ENCODE measurements at regions not wholly inside any gene's neighbourhood (a gene's known extent, or its start where the extent isn't known, plus 50 kb on each side); places are given as distances from the start of the nearest gene placed in this dataset.
"Not testable (repeated sequence)": the region's sequence is repeated elsewhere in the genome, so short reads cannot be mapped to it uniquely, and the experiment has no call there.

DNA sequence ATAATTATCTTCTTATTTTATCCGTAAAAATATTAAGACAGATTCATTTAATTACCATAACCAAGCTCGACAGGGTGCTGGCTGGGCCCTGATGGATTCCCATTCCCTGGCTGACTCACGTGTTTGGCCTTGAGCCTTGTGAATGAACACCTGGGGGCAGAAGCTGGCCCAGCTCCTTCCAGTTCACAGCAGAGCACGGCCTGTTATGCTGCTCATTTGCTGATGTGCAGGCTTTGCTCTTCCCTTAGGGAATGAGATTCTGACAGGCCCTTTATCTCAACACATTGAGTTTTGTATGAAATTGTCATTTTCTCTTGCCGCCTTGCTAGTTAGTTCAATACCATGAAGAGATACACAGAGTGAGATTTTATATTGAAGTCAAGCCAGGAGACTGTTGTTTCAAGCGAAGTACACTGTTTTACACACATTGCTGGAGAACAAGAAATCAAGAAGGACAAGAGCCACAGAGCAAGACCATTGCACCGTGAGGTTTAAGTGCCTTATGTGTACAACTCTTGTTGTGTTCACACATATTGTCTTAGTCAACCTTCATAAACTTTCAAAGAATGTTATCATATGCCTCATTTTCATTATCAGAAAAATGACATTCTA, 1583.3 kb downstream of the STIM2 start:
- no peak for DNase-seq

DNA sequence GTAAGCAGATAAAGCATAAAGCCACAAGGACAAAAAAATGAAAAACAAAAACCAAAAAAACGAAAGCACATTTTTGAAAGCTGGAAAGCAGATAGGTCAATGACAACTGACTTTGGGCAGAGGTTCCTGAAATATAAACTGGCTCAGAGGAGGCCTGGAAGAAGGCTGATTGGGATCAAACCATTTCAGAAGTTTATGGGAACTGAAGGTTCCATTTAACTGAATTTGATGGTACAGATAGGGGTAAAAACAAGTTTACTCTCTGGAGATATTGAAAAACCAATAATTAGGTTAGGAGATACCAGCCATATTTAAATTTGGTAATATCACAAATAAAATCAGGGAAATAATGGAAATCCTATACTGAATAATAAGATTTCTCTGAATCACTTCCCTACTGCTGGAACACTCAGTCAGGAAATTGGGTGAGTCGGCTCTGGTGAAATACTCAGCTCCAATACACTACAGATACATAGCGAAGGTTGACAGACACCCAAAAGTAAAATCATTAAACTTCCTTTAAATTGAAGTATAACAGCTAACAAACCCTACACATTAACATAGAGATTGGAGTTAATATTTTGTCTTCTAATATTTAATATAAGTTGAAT, 1584.3 kb downstream of the STIM2 start:
- DNase-seq: no peak

DNA sequence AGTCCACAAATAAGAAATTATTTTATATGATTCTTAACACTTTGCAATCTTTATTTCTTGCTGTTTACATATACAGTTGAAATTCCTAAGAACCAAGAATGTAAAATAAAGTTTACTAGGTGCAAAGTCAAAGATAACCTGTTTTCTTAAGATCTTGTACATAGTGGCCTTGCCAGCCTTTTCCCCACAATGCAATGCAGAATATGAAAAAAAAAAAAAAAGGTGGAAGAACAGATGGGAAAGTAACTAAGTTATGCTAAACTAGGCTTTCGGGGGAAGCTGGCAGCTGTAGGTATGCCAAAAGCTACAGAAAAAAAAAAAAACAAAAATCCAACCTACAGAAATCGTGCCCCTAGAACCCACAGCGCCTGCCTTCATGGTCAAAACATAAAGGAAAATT, 1588.4 kb downstream of the STIM2 start:
- no peak for DNase-seq

DNA sequence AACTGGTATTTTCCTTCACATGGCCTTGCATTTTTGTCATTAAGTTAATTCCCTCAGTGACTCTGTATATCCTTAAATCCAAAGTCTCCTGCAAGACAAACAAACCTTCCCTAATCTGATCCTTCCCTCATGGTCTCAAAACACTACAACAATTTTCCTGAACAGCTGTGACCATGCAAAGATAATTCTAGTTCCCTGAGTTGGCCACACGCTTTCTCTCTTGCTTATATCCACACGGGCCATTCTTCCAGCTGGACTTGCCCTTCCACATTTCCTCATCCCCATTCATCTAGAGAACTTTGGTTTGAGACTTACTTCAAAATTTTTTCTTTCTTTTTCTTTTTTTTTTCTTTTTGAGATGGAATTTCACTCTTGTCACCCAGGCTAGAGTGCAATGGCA, 1590.7 kb downstream of the STIM2 start:
- no peak for DNase-seq

DNA sequence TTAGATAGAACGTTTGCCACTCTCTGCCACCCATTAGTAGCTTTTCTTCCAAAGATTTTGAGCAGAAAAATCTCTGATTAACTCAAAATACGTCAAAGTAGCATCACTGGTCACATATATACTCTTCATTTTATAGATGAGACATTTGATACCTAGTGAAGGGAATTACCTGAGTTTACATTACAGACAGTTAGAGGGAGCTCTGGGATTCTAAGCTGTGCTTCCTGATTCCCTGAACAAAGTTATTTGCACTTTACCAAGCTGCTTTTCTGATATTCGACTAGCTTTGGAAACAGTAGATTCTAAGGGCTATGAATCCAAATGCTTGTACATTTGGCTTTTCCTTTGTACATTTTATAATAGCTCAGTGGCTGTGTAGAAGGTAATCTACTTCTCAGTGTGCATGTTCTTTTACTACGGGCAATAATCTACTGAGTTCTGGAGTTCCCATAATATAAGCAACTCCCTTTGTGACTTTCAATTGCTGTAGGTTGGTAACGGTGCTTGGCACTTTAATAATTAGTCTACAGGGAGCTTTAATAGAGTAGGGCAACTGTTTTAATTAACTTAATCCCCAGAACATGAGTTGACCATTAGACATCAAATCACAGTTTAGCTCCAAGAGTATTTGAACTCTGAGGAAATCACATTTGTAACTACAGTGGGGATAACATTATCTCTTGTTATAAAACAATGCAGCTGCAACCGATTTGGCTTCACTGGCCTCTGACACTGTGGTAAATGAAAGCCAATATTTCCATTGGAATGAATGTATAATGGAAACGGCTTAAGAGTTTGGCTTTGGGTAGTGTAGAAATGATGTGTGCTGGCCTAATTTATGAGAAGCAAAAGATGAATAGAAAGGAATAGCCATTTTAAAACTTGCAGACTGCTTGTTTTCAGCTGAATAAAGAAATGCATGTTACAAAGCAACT, 1602.4 kb downstream of the STIM2 start:
- no peak for DNase-seq

DNA sequence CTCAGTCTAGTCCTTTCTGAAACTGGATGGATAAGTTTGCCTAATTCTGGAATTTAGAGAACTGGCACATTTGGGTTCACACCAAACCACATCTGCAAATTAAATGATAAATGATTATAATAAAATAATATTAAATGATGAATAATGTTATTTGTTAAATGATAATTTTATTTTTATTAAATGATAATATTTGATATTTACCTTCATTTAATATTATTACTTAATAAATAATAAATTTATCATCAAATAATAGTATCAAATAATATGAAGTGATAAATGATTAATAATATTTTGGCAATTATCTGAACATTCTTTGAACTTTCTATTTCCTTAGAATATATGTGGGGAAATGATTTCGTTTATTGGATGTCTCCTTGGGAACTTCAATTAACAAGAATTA, 1604.2 kb downstream of the STIM2 start:
- no peak for DNase-seq

DNA sequence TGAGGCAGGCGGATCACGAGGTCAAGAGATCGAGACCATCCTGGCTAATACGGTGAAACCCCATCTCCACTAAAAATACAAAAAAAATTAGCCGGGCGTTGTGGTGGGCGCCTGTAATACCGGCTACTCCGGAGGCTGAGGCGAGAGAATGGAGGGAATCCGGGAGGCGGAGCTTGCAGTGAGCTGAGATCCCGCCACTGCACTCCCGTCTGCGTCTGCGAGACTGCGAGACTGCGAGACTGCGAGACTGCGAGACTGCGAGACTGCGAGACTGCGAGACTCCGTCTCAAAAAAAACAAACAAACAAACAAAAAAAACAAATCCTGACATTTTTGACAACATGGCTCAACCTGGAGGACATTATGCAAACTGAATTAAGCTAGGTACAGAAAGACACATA, 1606.2 kb downstream of the STIM2 start:
- not testable (repeated sequence) for DNase-seq

DNA sequence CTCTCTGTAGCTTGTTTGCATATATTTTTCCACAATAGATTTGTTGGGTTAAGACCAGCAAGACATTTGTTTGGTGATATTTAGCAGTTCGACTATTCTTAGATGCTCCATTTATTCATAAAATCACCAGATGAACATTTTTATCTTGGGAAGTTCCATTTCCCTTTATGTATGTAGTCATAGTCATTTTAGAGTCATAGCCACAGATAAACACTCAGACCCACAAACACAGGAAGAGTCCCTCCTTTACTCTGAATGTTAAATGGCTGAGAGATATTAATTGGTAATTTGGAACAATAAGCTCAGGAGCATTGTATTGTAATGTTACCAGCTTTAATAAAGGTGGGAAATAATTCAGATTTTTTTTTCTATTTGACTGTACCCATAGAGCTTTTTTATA, 1608.7 kb downstream of the STIM2 start:
- no peak for DNase-seq

DNA sequence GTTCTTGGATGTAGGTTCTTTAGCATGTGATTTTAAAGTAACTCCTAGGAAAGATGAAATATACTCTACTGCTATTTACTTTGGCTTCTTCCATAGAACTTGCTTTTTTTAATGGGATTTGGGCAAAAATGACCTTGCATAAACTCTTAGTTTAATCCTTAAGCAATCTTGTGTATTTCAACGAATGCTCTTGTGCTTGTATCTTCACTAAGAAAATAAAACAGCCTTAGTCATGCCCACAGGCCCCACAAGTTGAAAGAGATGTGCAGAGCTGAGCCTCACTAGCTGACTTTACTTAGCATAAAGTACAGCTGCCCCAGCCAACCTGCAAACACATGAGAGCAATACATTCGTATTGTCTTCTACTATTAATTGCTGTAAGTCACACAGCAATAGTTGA, 1609.2 kb downstream of the STIM2 start:
- no peak for DNase-seq

DNA sequence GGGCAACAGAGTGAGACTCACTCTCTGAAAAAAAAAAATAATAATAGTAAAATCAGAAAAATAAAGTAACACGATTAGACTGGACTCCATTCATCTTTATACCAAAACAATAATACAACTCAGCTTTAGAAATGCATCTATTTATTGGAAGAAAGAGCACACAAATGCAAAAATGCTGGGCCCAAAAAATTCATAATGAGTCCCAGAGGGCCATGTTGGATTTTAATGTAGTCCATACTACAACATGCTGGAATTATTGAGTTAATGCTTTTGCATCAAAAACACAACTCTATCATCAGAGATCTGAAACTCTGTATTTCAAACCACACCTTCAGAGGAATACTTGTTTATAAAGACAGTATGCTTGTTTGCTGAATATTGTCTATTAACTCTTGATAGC, 1614.7 kb downstream of the STIM2 start:
- DNase-seq: no peak

DNA sequence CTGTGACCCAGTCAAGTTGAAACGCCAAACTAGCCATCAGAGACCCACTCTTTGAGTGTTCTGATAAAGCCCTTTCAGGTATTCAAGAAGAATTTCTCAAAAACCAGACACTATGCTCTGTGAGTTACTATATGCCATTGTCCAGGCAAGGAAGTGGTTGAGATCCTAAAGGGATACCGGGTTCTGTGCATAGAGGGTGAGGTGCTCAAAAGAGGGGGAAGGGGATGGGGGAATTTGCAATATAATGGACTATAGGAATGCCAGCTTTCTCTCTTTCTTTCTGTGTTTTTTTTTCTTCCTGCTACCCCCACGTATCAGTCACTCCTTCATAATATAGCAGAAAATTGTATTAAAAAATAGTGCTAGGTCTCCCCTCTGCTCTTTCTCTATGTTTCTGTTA, 1619.0 kb downstream of the STIM2 start:
- no peak for DNase-seq

DNA sequence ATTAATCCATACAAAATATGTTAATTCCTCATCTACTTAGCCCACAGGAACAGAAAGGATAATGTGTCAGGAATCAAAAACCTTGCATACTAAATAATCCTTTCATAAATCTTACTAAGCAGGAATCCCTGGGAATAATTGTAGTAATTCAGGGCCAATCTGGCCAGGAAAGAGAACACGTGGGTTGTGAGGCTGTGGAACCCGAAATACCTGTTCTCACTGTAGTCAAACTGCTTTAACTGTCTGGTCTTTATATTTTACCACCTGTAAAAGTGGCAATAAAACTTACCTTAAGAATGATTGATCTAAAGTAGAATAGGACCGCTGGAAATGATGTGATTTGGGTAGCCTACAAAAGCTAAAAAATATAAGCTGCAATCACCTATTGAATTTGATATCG, 1620.9 kb downstream of the STIM2 start:
- no peak for DNase-seq

DNA sequence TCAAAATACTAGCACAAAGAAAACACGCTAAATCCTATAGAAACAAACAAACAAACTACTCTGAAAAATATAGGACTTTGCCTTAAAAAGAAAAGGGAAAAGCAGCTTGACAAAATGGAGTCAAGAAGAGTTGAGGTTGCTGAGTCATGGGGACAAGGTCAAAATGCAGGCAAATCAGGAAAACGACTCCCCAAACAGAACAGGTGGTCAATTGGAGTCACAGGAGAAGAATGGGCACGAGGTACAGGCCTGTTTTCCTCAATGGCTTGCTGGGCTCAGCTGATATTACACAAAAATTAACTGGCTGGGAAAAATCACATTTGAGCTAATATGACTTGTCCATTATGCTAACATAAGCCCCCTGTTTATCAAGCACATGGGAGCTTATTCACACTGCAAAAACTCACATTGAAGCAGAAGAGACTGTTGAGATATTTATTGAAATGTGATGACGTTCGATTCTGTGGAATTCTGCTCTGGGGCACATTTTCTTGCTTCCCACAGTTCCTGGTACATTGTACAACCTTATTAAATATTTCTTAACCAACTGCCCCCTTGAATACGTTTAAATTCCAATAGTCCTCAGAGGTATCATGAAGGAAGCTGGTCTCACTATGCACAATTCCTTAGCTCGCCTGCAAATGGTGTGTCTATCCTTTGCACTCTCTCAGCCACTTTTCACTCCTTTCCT, 1622.1 kb downstream of the STIM2 start:
- no peak for DNase-seq

DNA sequence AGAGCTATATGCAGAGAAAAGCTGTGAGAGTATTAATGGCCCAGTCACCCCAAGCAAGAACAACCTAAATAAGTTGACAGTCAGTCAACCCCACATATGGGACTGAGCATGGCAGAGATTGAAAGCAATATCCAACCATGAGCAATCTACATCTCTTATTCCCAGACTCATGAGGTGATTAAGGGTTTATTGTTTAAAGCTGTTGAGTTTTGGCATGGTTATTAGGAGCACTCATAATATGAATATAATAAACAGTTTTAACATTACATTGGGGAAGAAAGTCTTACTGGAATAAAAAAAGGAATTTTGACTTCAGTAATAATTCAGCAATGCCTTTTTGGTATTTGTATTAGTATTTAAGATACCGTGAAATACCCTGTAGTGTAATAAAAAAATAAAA, 1627.4 kb downstream of the STIM2 start:
- no peak for DNase-seq

DNA sequence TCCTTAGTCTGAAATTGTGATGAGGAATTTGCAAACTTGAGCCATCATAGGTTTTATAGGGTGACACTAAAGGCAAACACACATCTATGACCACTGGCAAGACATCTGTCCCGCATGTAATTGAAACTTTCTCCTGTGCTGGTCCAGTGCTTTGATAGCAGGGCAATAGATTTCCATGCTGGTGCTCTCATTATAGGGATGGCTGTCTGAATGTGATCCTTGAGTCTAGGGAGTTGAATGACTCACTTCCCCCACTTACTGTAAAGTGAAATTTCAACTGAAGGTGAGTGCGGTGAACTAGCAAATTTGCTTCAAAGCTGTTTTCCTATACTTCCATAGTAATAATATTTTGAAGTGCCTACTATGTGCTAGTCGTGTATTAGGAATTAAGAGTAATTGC, 1630.0 kb downstream of the STIM2 start:
- DNase-seq: no peak

DNA sequence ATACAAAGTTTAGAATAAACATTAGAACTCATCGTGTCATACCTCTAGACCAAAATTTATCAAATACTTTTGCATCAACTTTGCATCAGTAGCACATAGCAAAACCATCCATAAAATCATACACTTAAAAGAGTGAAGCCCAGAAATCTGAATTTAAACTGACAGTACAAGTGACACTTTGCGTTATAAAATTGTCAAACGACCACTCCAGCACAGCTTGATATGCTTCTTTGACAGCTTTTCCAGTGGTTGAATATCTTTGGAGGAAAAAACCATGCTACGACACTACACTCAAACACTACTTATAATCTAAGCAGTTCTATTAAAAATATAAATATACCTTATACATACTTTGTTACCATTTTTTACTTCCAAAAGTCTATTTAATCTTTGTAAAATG, 1644.4 kb downstream of the STIM2 start:
- DNase-seq: no peak

DNA sequence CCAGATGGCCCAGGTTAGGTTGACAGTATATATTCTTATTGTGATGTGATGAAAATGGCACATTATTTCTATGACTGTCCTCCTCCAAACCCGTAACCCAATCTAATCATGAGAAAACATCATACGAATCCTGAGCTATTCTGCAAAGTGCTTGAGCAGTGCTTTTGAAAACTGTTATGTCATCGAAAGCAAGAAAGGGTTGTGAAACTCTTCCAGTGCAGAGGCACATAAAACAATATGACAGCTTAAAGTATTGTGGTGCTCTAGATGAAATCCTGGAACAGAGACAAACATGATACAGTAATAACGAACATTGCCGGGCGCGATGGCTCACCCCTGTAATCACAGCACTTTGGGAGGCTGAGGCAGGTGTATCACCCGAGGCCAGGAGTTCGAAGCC, 1648.0 kb downstream of the STIM2 start:
- DNase-seq: no peak

DNA sequence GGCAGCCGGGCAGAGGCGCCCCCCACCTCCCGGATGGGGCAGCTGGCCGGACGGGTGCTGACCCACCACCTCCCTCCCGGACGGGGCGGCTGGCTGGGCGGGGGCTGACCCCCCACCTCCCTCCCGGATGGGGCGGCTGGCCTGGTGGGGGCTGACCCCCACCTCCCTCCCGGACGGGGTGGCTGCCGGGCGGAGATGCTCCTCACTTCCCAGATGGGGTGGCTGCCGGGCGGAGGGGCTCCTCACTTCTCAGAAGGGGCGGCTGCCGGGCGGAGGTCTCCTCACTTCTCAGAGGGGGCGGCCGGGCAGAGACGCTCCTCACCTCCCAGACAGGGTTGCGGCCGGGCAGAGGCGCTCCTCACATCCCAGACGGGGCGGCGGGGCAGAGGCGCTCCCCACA, 1654.1 kb downstream of the STIM2 start:
- DNase-seq: not testable (repeated sequence)

DNA sequence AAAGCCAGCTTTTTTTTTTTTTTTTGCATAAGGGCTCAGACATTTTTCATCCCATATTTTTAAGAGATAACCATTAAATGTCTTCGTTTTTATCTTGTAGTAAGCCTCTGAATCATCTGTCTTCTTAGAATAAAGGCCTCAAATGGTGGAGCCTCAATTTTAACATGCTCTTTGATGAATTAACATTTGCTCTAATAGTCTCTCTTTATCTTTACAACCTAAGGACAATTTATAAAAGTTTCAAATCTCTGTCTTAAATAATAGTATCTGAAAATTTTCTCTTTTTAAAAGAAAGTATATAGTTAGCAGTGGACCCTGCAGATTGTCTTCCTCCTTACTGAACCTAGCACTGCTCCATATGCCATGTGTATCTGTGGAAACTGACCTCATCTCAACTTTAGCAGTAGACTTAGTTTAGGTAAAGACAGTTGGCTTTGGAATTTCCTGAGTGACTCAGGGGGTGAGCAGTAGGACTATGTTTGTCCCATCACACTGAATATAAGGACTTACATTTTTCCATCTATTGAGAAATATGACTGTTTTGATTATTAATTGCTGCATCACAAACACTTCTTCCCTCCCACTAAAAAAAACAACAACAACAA, 1658.0 kb downstream of the STIM2 start:
- no peak for DNase-seq

DNA sequence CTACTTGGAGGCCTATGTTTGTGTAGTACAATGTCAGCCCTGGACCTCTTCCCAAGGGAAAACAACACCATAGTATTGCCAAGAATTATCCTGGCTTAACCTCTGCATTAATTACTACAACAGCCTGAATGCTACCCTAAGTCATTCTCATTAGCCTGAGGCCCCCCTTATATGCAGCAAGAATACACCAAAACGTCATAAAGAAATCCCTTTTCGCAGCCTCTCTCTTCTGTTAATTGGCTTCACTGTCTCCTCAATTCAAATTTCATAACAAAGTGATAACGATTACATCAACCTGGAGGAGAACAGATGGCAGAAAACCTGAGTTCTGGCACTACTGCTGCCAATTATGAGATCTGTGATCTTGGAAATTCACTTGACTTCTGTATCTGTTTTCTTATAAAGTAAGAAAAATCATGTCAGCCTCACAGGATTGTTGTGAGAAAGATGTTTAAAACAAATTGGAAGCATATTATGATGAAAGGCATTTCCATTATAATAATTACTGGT, 1663.1 kb downstream of the STIM2 start:
- no peak for DNase-seq

DNA sequence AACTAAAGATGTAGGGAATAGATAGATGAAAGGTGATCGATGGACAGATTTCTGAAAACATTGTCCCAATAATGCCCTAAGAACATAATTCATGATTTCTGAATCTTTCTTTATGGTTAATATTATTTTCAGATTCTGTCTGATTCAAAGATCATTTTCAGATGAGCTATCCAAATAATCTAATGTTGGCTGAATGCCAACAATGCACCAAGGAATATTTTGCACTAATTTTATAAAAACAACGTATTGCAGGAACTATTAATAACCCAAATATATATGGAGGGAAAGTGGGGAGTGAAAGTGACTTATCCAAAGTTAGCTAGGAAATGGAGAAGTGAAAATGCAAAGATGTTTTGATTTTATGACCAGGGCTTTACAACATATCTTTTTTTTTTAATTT, 1675.5 kb downstream of the STIM2 start:
- DNase-seq: no peak

DNA sequence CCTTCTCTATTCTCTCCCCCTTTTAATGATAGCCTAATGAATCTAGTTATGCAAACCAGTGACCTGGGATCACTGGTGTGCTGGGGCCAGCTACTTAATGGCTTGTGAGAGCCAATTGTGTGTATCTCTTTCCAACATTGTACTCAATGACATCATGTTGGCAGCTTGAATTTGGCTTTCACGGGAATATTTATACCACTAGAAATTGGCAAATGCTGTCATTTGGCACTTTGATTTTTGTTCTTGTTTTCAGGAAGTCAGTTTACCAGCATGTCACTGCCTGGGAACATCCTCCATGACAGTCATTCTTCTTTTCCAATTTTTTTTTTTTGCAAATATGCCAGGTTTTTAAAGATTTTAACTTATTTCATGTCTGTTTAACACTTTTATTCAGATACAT, 1685.3 kb downstream of the STIM2 start:
- no peak for DNase-seq

DNA sequence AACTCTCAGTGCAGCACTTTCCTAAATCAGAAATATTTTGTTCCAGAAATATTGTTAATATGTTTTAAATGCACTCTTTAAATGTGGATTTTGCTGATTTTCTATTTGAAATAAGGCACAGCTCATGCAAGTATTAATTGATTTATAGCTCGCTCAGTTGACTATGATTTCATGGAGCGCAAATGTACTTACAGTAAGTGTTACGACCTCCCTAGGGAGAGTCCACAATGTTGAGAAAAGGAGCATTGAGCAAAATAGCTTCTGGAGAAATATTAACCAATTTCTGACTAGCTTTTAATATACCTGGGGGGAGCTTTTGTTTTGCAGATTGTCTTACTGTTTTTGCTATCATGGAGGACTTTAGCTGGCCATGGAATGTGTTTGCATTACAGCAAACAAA, 1687.5 kb downstream of the STIM2 start:
- DNase-seq: no peak

Measured in right forelimb (tissue), 1 donor.